ENCODE measurements at regions not wholly inside any gene's neighbourhood (a gene's known extent, or its start where the extent isn't known, plus 50 kb on each side); places are given as distances from the start of the nearest gene placed in this dataset.

DNA sequence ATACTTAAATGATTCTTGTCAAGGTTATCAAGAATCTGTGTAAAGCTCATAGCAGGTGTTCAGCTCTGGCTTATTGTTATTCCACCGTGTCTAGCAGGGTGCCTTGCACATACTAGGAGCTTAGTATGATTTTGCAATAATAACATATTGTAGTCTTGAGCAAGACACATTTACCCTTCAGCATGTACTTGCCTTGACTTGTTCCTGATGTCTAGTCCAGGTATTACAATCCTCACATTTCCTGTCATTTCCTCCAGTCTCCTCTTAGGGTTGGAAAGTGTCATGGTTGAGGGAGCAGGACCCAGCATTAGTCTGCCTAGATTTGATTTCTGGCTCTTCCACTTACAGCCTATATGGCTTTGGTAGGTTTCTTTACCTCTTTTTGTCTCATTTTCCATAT is 246.1 kb downstream of the RAD51AP2 start:
- Histone ChIP-seq H3T11ph (ENCODE audit: low read length) (no peak overlapping the region), H3K23me2 (ENCODE audit: insufficient read length, low read depth, low read length, poor library complexity, severe bottlenecking) (no peaks in the 10 kb centered on the region), H3K9ac (ENCODE audit: extremely low read depth, insufficient read length, low read length) (no peak overlapping the region), H3K79me2 (ENCODE audit: insufficient read depth, low read length) (no peaks in the 10 kb centered on the region), H3K9me3 (ENCODE audit: control insufficient read depth, low read depth, low read length) (no peaks in the 10 kb centered on the region), H3K4ac (ENCODE audit: low read depth, low read length) (no peak overlapping the region), H3K79me1 (ENCODE audit: insufficient read depth, low read depth, low read length, poor library complexity, severe bottlenecking) (no peaks in the 10 kb centered on the region), H2AK5ac (ENCODE audit: insufficient read length, low read length) (no peak overlapping the region), H3K4me2 (ENCODE audit: insufficient read depth, insufficient read length, low read length) (no peak overlapping the region), H2BK5ac (ENCODE audit: insufficient read length, low read length) (no peak overlapping the region), H3K23ac (ENCODE audit: insufficient read length, low read depth, low read length) (no peak overlapping the region), H3K14ac (ENCODE audit: insufficient read depth, low read length) (no peak overlapping the region), H2BK15ac (ENCODE audit: low read depth, low read length) (no peak overlapping the region), H4K8ac (replicated peaks; ENCODE audit: insufficient read length, low read depth, low read length) (no peak overlapping the region), H2BK120ac (ENCODE audit: low read depth, low read length, poor library complexity, severe bottlenecking) (no peak overlapping the region), H3K56ac (ENCODE audit: insufficient read length, low read depth, low read length) (no peak overlapping the region), H2BK20ac (ENCODE audit: low read depth, low read length, poor library complexity, severe bottlenecking) (no peak overlapping the region), H2AFZ (ENCODE audit: low read length) (no peak overlapping the region), H3K18ac (ENCODE audit: insufficient read length, low read depth, low read length) (no peak overlapping the region), H4K20me1 (ENCODE audit: control insufficient read depth, insufficient read depth, insufficient read length) (no peaks in the 10 kb centered on the region), H2BK12ac (ENCODE audit: insufficient read length, low read depth, low read length) (no peak overlapping the region), H4K91ac (ENCODE audit: insufficient read length, low read depth, low read length) (no peak overlapping the region), H3K27me3 (ENCODE audit: insufficient read depth, low read length) (no peaks in the 10 kb centered on the region), H4K5ac (ENCODE audit: insufficient read length, low read depth, low read length) (no peak overlapping the region), H3K4me1 (ENCODE audit: insufficient read depth, low read length) (no peaks in the 10 kb centered on the region; the same call in 1 of the 2 replicates), H3K27ac (ENCODE audit: insufficient read length, low read depth, low read length) (no peak overlapping the region)
- Mint-ChIP-seq H3K27ac (no peak overlapping the region), H3K36me3 (ENCODE audit: insufficient read depth in 1 of 3, low read depth in 3 of 3) (no peaks in the 10 kb centered on the region), H3K27me3 (ENCODE audit: low read depth) (no peaks in the 10 kb centered on the region), H3K4me3 (no peak overlapping the region), H3K9me3 (peaks cover 3 to 4% of the 10 kb centered on the region in 2 experiments; a peak in 3 of 5 replicates), H3K4me1 (no peaks in the 10 kb centered on the region)
- DNase-seq: no peak
- TF ChIP-seq CTCF (conservative IDR thresholded peaks at IDR 0.05): no peak
- no CpG with 5 or more reads among the region's 1 CpG for WGBS (ENCODE audit: extremely low coverage, insufficient read length, low lambda C conversion rate)

Measured in H9 (cell line).